ENCODE measurements at regions not wholly inside any gene's neighbourhood (a gene's known extent, or its start where the extent isn't known, plus 50 kb on each side); places are given as distances from the start of the nearest gene placed in this dataset.

GRCh38 chr2:240304746-240305161 lies 130.7 kb upstream of the GPC1 start:
- TF ChIP-seq POLR2A (IDR thresholded peaks at IDR 0.05) (no peak), CTCF (IDR thresholded peaks at IDR 0.05) (no peak)
